Smooth muscle cell (in vitro differentiated cells): ENCODE measurements at regions not wholly inside any gene's neighbourhood (a gene's known extent, or its start where the extent isn't known, plus 50 kb on each side); places are given as distances from the start of the nearest gene placed in this dataset.
"Not testable (repeated sequence)": the region's sequence is repeated elsewhere in the genome, so short reads cannot be mapped to it uniquely, and the experiment has no call there.

Source experiments
- DNase-seq: peaks from one replicate; lab custom pipeline; 2025; ENCODE audit not compliant: unreplicated experiment; lab: John Stamatoyannopoulos, UW
- H2AFZ ChIP-seq: fragments of 200-600 bp; sonication (generic); 2 replicates; pipeline ENCODE4 v1.6.0; 2016; ENCODE audit warnings: antibody characterized with exemption, low read depth, mild to moderate bottlenecking
- H3F3A ChIP-seq: fragments of 200-600 bp; sonication (generic); 2 replicates; pipeline ENCODE4 v1.6.0; 2017; ENCODE audit warnings: antibody characterized with exemption, low read depth
- H3K27ac ChIP-seq: fragments of 200-600 bp; sonication (generic); 2 replicates; pipeline ENCODE4 v1.5.1; 2016; ENCODE audit warnings: low read depth, mild to moderate bottlenecking
- H3K27me3 ChIP-seq: fragments of 200-600 bp; sonication (generic); 2 replicates; pipeline ENCODE4 v1.6.1; 2016; ENCODE audit warnings: low read depth, mild to moderate bottlenecking
- H3K36me3 ChIP-seq: fragments of 200-600 bp; sonication (generic); 2 replicates; pipeline ENCODE4 v1.5.1; 2016; ENCODE audit warnings: low read depth
- H3K4me1 ChIP-seq: fragments of 200-600 bp; sonication (generic); 2 replicates; pipeline ENCODE4 v1.5.1; 2016; ENCODE audit warnings: low read depth
- H3K4me2 ChIP-seq: fragments of 200-600 bp; sonication (generic); 2 replicates; pipeline ENCODE4 v1.6.0; 2016; ENCODE audit warnings: mild to moderate bottlenecking
- H3K4me3 ChIP-seq: fragments of 200-600 bp; sonication (generic); 2 replicates; pipeline ENCODE4 v1.5.1; 2016; ENCODE audit warnings: mild to moderate bottlenecking
- H3K79me2 ChIP-seq: fragments of 200-600 bp; sonication (generic); 2 replicates; pipeline ENCODE4 v1.6.0; 2016; ENCODE audit warnings: low read depth, mild to moderate bottlenecking
- H3K9ac ChIP-seq: fragments of 200-600 bp; sonication (generic); 2 replicates; pipeline ENCODE4 v1.6.0; 2016; ENCODE audit warnings: low read depth
- H3K9me3 ChIP-seq: fragments of 200-600 bp; sonication (generic); replicated peaks from 2 replicates; pipeline ENCODE4 v1.5.1; 2016; ENCODE audit warnings: low read depth
- H4K20me1 ChIP-seq: fragments of 200-600 bp; sonication (generic); 2 replicates; pipeline ENCODE4 v1.6.0; 2016; ENCODE audit warnings: low read depth
- CTCF ChIP-seq: fragments of 200-600 bp; sonication (generic); IDR thresholded peaks from 2 replicates; pipeline ENCODE4 v1.5.1; 2017; ENCODE audit warnings: borderline replicate concordance, mild to moderate bottlenecking, antibody characterized with exemption; ENCODE audit not compliant: insufficient read depth, poor library complexity, severe bottlenecking
- whole genome bisulfite sequencing: methylation state at CpG from one replicate; pipeline ENCODE4 v1.1.7; 2016; ENCODE audit warnings: low lambda C conversion rate; 5-methylcytosine and 5-hydroxymethylcytosine counted together

- Histone ChIP-seq H4K20me1 (no peaks in the 10 kb centered on the region), H3K27ac (no peak overlapping the region), H3K36me3 (no peaks in the 10 kb centered on the region), H3K27me3 (no peaks in the 10 kb centered on the region), H3F3A (no peaks in the 10 kb centered on the region), H3K4me3 (no peak overlapping the region), H3K9ac (no peak overlapping the region), H3K4me1 (no peaks in the 10 kb centered on the region), H3K9me3 (no peaks in the 10 kb centered on the region), H2AFZ (no peak overlapping the region), H3K4me2 (no peak overlapping the region), H3K79me2 (no peaks in the 10 kb centered on the region)
- 75% methylated on average over 2 of the region's 2 CpGs for WGBS
- no peak for DNase-seq
- no peak for TF ChIP-seq CTCF
Measured at GRCh38 chr7:81053623-81054022, 134.8 kb upstream of the SEMA3C start.

- no peak for TF ChIP-seq CTCF
- H4K20me1 ChIP-seq: no peaks in the 10 kb centered on the region
- H3K4me1 ChIP-seq: no peaks in the 10 kb centered on the region
- H3K27me3 ChIP-seq: no peaks in the 10 kb centered on the region
- H3K9ac ChIP-seq: no peak overlapping the region
- H3F3A ChIP-seq: no peaks in the 10 kb centered on the region
- H2AFZ ChIP-seq: no peak overlapping the region
- no peaks in the 10 kb centered on the region for H3K79me2 ChIP-seq
- no peak for DNase-seq
- no peak overlapping the region for H3K27ac ChIP-seq
- 80% methylated on average over 3 of the region's 3 CpGs for WGBS
- H3K4me3 ChIP-seq: no peak overlapping the region
- no peaks in the 10 kb centered on the region for H3K36me3 ChIP-seq
- no peak overlapping the region for H3K4me2 ChIP-seq
- H3K9me3 ChIP-seq: no peaks in the 10 kb centered on the region
Measured at GRCh38 chr7:81051811-81052413, 133.1 kb upstream of the SEMA3C start.

- Histone ChIP-seq H3K27me3 (no peaks in the 10 kb centered on the region), H3K36me3 (no peaks in the 10 kb centered on the region), H3K9ac (no peak overlapping the region), H3K27ac (no peak overlapping the region), H3F3A (no peaks in the 10 kb centered on the region), H2AFZ (no peak overlapping the region), H4K20me1 (no peaks in the 10 kb centered on the region), H3K9me3 (no peaks in the 10 kb centered on the region), H3K79me2 (no peaks in the 10 kb centered on the region), H3K4me3 (no peak overlapping the region), H3K4me2 (no peak overlapping the region), H3K4me1 (no peaks in the 10 kb centered on the region)
- TF ChIP-seq CTCF: no peak
- no peak for DNase-seq
Measured at GRCh38 chr7:81045491-81046030, 126.7 kb upstream of the SEMA3C start.

- not testable (repeated sequence) for H3K9me3 ChIP-seq, H4K20me1 ChIP-seq, H3K27ac ChIP-seq, H3K79me2 ChIP-seq, H3K4me2 ChIP-seq, H3F3A ChIP-seq, H3K36me3 ChIP-seq, H3K9ac ChIP-seq, H2AFZ ChIP-seq, H3K27me3 ChIP-seq, DNase-seq, H3K4me3 ChIP-seq, H3K4me1 ChIP-seq
- 96% methylated on average over 15 of the region's 21 CpGs for WGBS
Measured at GRCh38 chr7:81042646-81043045, 123.8 kb upstream of the SEMA3C start.
